Esophagus muscularis mucosa (tissue), 4 donors: ENCODE measurements at regions not wholly inside any gene's neighbourhood (a gene's known extent, or its start where the extent isn't known, plus 50 kb on each side); places are given as distances from the start of the nearest gene placed in this dataset.

Experiments used
- DNase-seq: peaks from one replicate; pipeline ENCODE4 v3.0.0-alpha.2; 2017; ENCODE audit errors: extremely low spot score
- H3K27ac ChIP-seq, 4 donors: fragments of 200-600 bp; sonication (generic); replicated peaks in 1 of 4; 1 replicate in 3 of 4; 2 replicates in 1 of 4; pipeline ENCODE4 v1.5.1; 2016 to 2019; ENCODE audit warnings: mild to moderate bottlenecking in 1 of 4
- H3K27me3 ChIP-seq, 4 donors: fragments of 200-600 bp; sonication (generic); one replicate each; pipeline versions ENCODE4 v1.5.1 to v1.6.0; 2016 to 2019
- H3K36me3 ChIP-seq, 4 donors: fragments of 200-600 bp; sonication (generic); one replicate each; pipeline ENCODE4 v1.5.1; 2016 to 2019
- H3K4me1 ChIP-seq, 4 donors: fragments of 200-600 bp; sonication (generic); one replicate each; pipeline ENCODE4 v1.5.1; 2016 to 2019
- H3K4me3 ChIP-seq, 4 donors: fragments of 200-600 bp; sonication (generic); 1 replicate in 2 of 4; 2 replicates in 2 of 4; pipeline ENCODE4 v1.5.1; 2016 to 2019; ENCODE audit warnings: mild to moderate bottlenecking in 4 of 4, moderate library complexity in 1 of 4
- H3K9me3 ChIP-seq, 4 donors: fragments of 200-600 bp; sonication (generic); 1 replicate in 3 of 4; 2 replicates in 1 of 4; pipeline ENCODE4 v1.5.1; 2016 to 2019
- EP300 ChIP-seq: sonication (generic); formaldehyde crosslinking; IDR thresholded peaks from one replicate; pipeline ENCODE4 v1.6.1; 2017; ENCODE audit warnings: antibody characterized with exemption
- POLR2A ChIP-seq: fragments of 450-650 bp; IDR thresholded peaks from one replicate; pipeline ENCODE4 v1.6.1; 2017; ENCODE audit warnings: antibody characterized with exemption, moderate library complexity, mild to moderate bottlenecking, low read depth
- POLR2AphosphoS5 ChIP-seq, 2 donors: sonication (generic); formaldehyde crosslinking; IDR thresholded peaks; one replicate each; pipeline ENCODE4 v1.6.1; 2017; ENCODE audit warnings: antibody characterized with exemption in 2 of 2
- WGBS: methylation state at CpG from one replicate; pipeline ENCODE4 v1.1.5; 2018; 5-methylcytosine and 5-hydroxymethylcytosine counted together
- intact Hi-C: fragments of 100-400 bp; cut with DNase I; formaldehyde crosslinking; loops from one replicate; pipeline ENCODE4 v1.15.1; 2023
- TF ChIP-seq, protein P1 (sequence below), 3 experiments: fragments of 200-600 bp in 2 of 3; fragments of 450-650 bp in 1 of 3; sonication (generic) in 2 of 3; IDR thresholded peaks; one replicate each; pipeline ENCODE4 v1.5.1; 2017 to 2019; ENCODE audit warnings: antibody characterized with exemption in 3 of 3, mild to moderate bottlenecking in 2 of 3, moderate library complexity in 1 of 3

- Histone ChIP-seq H3K36me3 (no peaks in the 10 kb centered on the region), H3K27me3 (no peaks in the 10 kb centered on the region), H3K27ac (peak overlapping the region in 1 of 4 donors; percentile 63), H3K4me3 (no peak overlapping the region), H3K9me3 (no peaks in the 10 kb centered on the region), H3K4me1 (peaks cover 6 to 33% (median 28%) of the 10 kb centered on the region in 4 donors)
- 56% methylated on average over 10 of the region's 11 CpGs for WGBS
- intact Hi-C loops = no loop called here
- TF ChIP-seq EP300 (peak; percentile 52), POLR2A (no peak)
- no peak for DNase-seq
Measured at GRCh38 chr7:36021917-36022550, 131.0 kb upstream of the EEPD1 start.

DNA sequence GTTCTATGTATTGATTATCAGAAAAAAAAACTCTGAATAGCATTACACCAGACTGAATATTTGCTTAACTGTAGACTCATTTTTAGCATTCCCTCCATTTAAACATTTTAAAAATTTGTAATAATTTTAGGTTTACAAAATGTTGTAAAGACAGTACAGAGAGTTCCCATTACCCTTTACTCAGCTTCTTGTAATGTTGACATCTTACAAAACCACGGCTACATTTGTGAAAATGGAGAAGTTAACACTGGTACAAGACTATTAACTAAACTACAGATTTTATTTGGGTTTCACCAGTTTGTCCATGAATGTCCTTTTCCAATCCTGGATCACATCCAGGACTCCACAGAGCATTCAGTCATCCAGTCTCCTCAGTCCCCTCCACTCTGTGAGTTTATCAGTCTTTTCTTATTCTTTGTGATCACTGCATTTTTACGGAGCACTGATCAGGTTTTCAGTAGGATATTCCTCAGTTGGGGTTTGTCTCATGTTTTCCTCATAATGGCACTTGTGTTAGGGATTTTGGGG, 130.0 kb upstream of the EEPD1 start:
- Histone ChIP-seq H3K36me3 (no peaks in the 10 kb centered on the region), H3K4me3 (no peak overlapping the region), H3K9me3 (no peaks in the 10 kb centered on the region), H3K27ac (no peak overlapping the region), H3K27me3 (no peaks in the 10 kb centered on the region), H3K4me1 (peaks cover 6 to 33% (median 28%) of the 10 kb centered on the region in 4 donors)
- intact Hi-C loops = no loop called here
- TF ChIP-seq POLR2A (no peak), EP300 (no peak), POLR2AphosphoS5 (IDR thresholded peaks at IDR 0.05) (no peak)
- TF ChIP-seq, protein P1, sequence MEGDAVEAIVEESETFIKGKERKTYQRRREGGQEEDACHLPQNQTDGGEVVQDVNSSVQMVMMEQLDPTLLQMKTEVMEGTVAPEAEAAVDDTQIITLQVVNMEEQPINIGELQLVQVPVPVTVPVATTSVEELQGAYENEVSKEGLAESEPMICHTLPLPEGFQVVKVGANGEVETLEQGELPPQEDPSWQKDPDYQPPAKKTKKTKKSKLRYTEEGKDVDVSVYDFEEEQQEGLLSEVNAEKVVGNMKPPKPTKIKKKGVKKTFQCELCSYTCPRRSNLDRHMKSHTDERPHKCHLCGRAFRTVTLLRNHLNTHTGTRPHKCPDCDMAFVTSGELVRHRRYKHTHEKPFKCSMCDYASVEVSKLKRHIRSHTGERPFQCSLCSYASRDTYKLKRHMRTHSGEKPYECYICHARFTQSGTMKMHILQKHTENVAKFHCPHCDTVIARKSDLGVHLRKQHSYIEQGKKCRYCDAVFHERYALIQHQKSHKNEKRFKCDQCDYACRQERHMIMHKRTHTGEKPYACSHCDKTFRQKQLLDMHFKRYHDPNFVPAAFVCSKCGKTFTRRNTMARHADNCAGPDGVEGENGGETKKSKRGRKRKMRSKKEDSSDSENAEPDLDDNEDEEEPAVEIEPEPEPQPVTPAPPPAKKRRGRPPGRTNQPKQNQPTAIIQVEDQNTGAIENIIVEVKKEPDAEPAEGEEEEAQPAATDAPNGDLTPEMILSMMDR (IDR thresholded peaks at IDR 0.05) = no peak
- no peak for DNase-seq
- WGBS = 77% methylated on average over 2 of the region's 2 CpGs

DNA sequence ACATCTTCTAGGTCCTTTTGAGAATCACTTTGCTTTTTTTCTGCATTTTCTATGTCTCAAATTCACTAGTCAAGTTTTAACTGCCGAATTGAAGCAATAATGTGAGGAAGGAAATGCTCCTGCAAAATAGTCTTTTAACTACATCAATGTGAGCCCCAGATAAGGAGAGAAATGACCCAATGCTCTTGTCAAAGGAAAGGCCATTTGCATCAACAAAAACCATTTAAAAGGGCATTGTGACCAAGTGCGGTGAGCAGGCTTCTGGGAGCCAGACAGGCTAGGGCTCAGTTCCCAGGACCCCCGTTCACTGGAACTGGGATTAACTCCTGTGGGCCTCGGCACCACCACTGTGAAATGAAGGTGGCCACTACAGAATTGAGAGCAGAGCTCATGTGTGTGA, 127.9 kb upstream of the EEPD1 start:
- 80% methylated on average over 4 of the region's 4 CpGs for WGBS
- H3K27me3 ChIP-seq = no peaks in the 10 kb centered on the region
- H3K36me3 ChIP-seq = no peaks in the 10 kb centered on the region
- no peak overlapping the region for H3K27ac ChIP-seq
- no peak for DNase-seq
- intact Hi-C loops = no loop called here
- H3K4me1 ChIP-seq = peaks cover 6 to 25% (median 22%) of the 10 kb centered on the region in 4 donors
- TF ChIP-seq, protein P1 (IDR thresholded peaks at IDR 0.05) = no peak
- TF ChIP-seq EP300 (no peak), POLR2A (no peak), POLR2AphosphoS5 (IDR thresholded peaks at IDR 0.05) (no peak)
- no peaks in the 10 kb centered on the region for H3K9me3 ChIP-seq
- no peak overlapping the region for H3K4me3 ChIP-seq

- WGBS = 67% methylated on average over 4 of the region's 4 CpGs
- intact Hi-C loops = no loop called here
- no peak for DNase-seq
Measured at GRCh38 chr7:36029311-36029710, 123.7 kb upstream of the EEPD1 start.

DNA sequence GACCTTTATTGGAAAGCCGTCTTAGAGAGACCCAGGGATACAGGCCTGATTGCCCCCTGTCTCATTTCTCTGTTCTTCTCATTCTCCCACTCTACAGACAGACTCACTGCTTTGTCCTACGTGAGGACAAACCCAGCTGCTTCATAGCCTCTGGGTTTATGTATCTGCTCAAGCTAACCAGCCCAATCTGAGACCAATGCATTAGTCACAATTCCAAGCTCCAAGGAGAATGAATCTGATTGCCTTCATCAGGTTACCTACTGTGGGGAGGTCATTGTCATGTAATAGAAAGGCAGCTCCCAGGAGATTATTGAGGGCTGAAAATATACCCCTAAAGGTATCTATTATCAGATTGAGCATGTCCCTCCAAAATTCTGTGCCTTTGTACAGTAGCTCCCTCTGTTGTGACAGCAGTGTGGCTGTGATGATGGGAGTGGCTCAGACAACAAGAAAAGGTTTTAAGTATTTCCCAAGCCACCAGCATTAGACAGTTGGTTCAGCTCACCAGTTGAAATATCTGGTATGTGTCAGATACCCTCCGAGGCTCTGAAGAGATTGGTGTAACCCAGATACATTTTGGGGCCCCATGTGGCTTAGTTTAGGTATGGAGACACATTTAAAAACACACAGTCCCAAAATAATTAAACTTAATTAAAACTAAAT, 123.1 kb upstream of the EEPD1 start:
- Histone ChIP-seq H3K9me3 (no peaks in the 10 kb centered on the region), H3K4me1 (peaks cover 0 to 10% (median 4%) of the 10 kb centered on the region in 4 donors), H3K27me3 (no peaks in the 10 kb centered on the region), H3K36me3 (no peaks in the 10 kb centered on the region), H3K4me3 (no peak overlapping the region), H3K27ac (no peak overlapping the region)
- WGBS = 96% methylated on average over 3 of the region's 3 CpGs
- intact Hi-C loops = no loop called here
- no peak for DNase-seq
- TF ChIP-seq EP300 = no peak
- no peak for TF ChIP-seq POLR2A
- no peak for TF ChIP-seq POLR2AphosphoS5 (IDR thresholded peaks at IDR 0.05)
- TF ChIP-seq, protein P1 (IDR thresholded peaks at IDR 0.05) = no peak

More at GRCh38 chr7:36029311-36029710, 123.7 kb upstream of the EEPD1 start:
- Histone ChIP-seq H3K27me3 (no peaks in the 10 kb centered on the region), H3K27ac (no peak overlapping the region), H3K36me3 (no peaks in the 10 kb centered on the region), H3K9me3 (no peaks in the 10 kb centered on the region), H3K4me3 (no peak overlapping the region), H3K4me1 (peaks cover 0 to 8% (median 3%) of the 10 kb centered on the region in 4 donors)
- TF ChIP-seq, protein P1 (IDR thresholded peaks at IDR 0.05) = no peak
- no peak for TF ChIP-seq POLR2AphosphoS5 (IDR thresholded peaks at IDR 0.05)
- no peak for TF ChIP-seq POLR2A
- TF ChIP-seq EP300 = no peak
